ENCODE measurements at regions not wholly inside any gene's neighbourhood (a gene's known extent, or its start where the extent isn't known, plus 50 kb on each side); places are given as distances from the start of the nearest gene placed in this dataset.

DNA sequence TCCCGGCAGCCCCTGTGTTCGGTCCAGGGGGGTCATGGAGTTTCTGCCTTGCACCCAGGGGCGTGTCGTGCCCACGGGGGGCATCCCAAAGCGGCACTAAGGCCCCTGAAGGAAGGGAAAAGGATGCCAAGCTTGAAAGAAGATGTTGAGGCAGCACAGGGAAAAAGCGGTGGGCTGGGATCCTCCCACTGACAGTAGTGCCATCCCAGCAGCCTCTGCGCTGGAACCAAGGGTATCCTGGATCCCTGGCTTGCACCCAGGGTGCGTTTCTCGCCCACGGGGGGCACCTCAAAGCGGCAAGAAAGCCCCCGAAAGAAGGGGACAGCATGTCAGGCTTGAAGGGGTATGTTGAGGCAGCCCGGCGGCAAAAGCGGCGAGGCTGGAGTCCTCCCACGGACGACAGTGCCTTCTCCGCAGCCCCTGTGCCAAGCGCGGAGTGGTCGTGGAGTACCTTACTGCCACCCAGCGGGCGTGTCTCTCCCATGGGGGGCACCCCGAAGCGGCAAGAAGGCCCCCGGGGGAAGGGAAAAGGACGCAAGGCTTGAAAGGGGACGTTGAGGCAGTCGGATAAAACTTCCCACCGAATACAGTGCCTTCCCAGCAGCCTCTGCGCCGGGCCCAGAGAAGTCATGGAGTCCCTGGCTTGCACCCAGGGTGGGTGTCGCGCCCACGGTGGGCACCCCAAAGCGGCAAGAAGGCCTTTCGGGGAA lies 164.4 kb upstream of the ALG10B start:
- no peak for ATAC-seq
- no peak for DNase-seq
- Histone ChIP-seq H3K9me3 (peaks cover 34% of the 10 kb centered on the region), H3K4me3 (no peak overlapping the region), H3K36me3 (ENCODE audit: low read depth) (no peaks in the 10 kb centered on the region), H3K4me1 (ENCODE audit: low read depth) (no peaks in the 10 kb centered on the region)
- TF ChIP-seq, protein P1, sequence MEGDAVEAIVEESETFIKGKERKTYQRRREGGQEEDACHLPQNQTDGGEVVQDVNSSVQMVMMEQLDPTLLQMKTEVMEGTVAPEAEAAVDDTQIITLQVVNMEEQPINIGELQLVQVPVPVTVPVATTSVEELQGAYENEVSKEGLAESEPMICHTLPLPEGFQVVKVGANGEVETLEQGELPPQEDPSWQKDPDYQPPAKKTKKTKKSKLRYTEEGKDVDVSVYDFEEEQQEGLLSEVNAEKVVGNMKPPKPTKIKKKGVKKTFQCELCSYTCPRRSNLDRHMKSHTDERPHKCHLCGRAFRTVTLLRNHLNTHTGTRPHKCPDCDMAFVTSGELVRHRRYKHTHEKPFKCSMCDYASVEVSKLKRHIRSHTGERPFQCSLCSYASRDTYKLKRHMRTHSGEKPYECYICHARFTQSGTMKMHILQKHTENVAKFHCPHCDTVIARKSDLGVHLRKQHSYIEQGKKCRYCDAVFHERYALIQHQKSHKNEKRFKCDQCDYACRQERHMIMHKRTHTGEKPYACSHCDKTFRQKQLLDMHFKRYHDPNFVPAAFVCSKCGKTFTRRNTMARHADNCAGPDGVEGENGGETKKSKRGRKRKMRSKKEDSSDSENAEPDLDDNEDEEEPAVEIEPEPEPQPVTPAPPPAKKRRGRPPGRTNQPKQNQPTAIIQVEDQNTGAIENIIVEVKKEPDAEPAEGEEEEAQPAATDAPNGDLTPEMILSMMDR (IDR thresholded peaks at IDR 0.05) = no peak
- intact Hi-C loops (cut with DNase I, micrococcal nuclease) = no loop called here

DNA sequence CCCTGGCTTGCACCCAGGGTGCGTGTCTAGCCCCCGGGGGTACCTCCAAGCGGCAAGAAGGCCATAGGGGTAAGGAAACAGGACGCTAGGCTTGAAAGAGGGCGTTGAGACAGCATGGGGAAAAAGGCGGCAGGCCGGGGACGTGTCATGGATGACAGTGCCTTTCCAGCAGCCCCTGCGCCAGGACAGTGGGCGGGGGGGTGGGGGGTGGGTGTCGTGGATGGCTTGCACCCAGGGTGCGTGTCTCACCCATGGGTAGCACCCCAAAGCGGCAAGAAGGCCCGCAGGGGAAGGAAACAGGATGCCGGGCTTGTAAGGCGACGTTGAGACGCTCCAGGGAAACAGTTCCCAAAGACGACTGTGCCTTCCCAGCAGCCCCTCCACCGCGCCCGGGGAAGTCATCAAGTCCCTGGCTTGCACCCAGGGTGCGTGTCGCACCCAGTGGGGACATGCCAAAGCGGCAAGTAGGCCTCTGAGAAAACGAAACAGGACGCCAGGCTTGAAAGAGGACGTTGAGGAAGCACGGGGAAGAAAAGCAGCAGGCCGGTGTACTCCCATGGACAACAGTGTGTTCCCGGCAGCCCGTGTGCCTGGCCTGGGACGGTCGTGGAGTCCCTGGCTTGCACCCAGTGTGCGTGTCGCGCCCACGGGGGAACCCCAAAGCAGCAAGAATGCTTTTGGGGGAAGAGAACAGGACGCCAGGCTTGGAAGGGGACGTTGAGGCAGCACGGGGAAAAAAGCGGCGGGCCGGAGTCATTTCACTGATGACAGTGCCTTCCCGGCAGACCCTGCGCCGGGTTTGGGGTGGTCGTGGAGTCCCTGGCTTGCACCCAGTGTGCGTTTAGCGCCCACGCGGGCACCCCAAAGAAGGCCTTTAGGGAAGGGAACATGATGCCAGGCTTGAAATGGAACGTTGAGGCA lies 163.5 kb upstream of the ALG10B start:
- intact Hi-C loops (cut with DNase I, micrococcal nuclease) = no loop called here
- TF ChIP-seq, protein P1 (IDR thresholded peaks at IDR 0.05) = no peak
- no peaks in the 10 kb centered on the region for H3K4me1 ChIP-seq (ENCODE audit: low read depth)
- no peak overlapping the region for H3K4me3 ChIP-seq
- ATAC-seq (no peak), DNase-seq (no peak)
- no peaks in the 10 kb centered on the region for H3K36me3 ChIP-seq (ENCODE audit: low read depth)
- peaks cover 42% of the 10 kb centered on the region for H3K9me3 ChIP-seq

DNA sequence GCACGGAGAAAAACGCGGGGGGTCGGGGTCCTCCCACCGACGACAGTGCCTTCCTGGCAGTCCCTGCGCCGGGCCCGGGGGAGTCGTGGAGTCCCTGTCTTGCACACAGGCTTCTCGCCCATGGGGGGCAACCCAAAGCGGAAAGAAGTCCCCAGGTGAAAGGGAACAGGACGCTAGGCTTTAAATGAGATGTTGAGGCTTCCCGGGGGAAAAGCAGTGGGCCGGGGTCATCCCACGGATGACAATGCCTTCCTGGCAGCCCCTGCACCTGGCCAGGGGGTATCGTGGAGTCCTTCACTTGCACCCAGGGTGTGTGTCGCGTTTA lies 162.9 kb upstream of the ALG10B start:
- no peak for ATAC-seq
- no peaks in the 10 kb centered on the region for H3K4me1 ChIP-seq (ENCODE audit: low read depth)
- H3K4me3 ChIP-seq = no peak overlapping the region
- TF ChIP-seq, protein P1 (IDR thresholded peaks at IDR 0.05) = no peak
- H3K9me3 ChIP-seq = peaks cover 43% of the 10 kb centered on the region
- intact Hi-C loops (cut with DNase I, micrococcal nuclease) = no loop called here
- DNase-seq = no peak
- no peaks in the 10 kb centered on the region for H3K36me3 ChIP-seq (ENCODE audit: low read depth)

DNA sequence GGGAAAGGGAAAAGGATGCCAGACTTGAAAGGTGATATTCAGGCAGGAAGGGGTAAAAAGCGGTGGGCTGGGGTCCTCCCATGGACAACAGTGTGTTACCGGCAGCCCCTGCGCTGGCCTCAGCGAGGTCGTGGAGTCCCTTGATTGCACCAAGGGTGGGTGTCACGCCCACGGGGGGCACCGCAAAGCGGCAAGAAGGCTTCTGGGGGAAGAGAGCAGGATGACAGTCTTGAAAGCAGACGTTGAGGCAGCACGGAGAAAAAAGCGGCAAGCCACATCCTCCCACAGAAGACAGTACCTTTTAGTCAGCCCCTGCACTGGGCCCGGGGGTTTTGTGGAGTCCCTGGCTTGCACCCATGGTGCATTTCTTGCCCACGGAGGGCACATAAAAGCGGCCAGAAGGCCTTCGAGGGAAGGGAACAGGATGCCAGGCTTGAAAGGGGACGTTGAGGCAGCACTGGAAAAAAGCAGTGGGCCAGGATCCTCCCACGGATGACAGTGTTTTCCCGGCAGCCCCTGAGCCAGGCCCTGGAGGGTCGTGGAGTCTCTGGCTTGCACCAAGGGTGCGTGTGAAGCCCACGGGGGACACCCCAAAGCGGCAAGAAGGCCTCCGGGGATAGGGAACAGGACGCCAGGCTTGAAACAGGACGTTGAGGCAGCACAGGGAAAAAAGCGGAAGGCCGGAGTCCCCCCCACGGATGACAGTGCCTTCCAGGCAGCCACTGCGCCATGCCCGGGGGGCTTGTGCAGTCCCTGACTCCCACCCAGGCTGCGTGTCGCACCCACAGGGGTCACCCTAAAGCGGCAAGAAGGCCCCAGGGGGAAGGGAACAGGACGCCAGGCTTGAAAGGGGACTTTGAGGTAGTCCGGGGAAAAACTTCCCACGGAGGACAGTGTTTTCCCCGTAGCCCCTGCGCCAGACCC lies 162.2 kb upstream of the ALG10B start:
- Histone ChIP-seq H3K4me1 (ENCODE audit: low read depth) (no peaks in the 10 kb centered on the region), H3K36me3 (ENCODE audit: low read depth) (no peaks in the 10 kb centered on the region), H3K9me3 (peaks cover 40% of the 10 kb centered on the region), H3K4me3 (no peak overlapping the region)
- DNase-seq = no peak
- TF ChIP-seq, protein P1 (IDR thresholded peaks at IDR 0.05) = no peak
- ATAC-seq = no peak
- intact Hi-C loops (cut with DNase I, micrococcal nuclease) = no loop called here

DNA sequence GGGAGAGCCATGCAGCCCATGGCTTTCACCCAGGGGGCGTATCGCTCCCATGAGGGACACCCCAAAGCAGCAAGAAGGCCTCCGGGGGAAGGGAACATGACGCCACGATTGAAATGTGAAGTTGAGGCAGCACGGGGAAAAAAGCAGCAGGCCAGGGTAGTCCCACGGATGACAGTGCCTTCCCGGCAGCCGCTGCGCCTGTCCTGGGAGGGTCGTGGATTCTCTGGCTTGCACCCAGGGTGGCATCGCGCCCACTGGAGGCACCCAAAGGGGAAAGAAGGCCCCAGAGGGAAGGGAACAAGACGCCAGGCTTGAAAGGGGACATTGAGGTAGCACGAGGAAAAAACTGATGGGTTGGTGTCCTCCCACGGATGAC lies 161.6 kb upstream of the ALG10B start:
- ATAC-seq (no peak), DNase-seq (no peak)
- Histone ChIP-seq H3K4me3 (no peak overlapping the region), H3K9me3 (peaks cover 39% of the 10 kb centered on the region), H3K4me1 (ENCODE audit: low read depth) (no peaks in the 10 kb centered on the region), H3K36me3 (ENCODE audit: low read depth) (no peaks in the 10 kb centered on the region)
- TF ChIP-seq, protein P1 (IDR thresholded peaks at IDR 0.05) = no peak
- intact Hi-C loops (cut with DNase I, micrococcal nuclease) = no loop called here

All from mucosa of descending colon (tissue), 3 donors.